ENCODE measurements at regions not wholly inside any gene's neighbourhood (a gene's known extent, or its start where the extent isn't known, plus 50 kb on each side); places are given as distances from the start of the nearest gene placed in this dataset.

GRCh38 chr6:21987501-21987957 lies 309.3 kb downstream of the PRL start:
- no peak overlapping the region for H3K27ac ChIP-seq (ENCODE audit: low read length)
- no peaks in the 10 kb centered on the region for H3K36me3 ChIP-seq (ENCODE audit: control insufficient read depth, insufficient read depth, low read length)
- no peaks in the 10 kb centered on the region for H3K4me1 ChIP-seq (ENCODE audit: control insufficient read depth, insufficient read depth, low read length)
- no peak overlapping the region for H3K4me3 ChIP-seq (ENCODE audit: low read length)
- WGBS (ENCODE audit: insufficient coverage, insufficient read length): no CpG with 5 or more reads among the region's 9 CpGs
- DNase-seq (ENCODE audit: low read depth, low spot score): no peak
- no peaks in the 10 kb centered on the region for H3K27me3 ChIP-seq (ENCODE audit: control insufficient read depth, insufficient read depth, low read length)
- H3K9me3 ChIP-seq (ENCODE audit: control insufficient read depth, insufficient read depth, low read length): no peaks in the 10 kb centered on the region

- Histone ChIP-seq H3K9me3 (ENCODE audit: control insufficient read depth, insufficient read depth, low read length) (no peaks in the 10 kb centered on the region), H3K27me3 (ENCODE audit: control insufficient read depth, insufficient read depth, low read length) (no peaks in the 10 kb centered on the region), H3K4me1 (ENCODE audit: control insufficient read depth, insufficient read depth, low read length) (no peaks in the 10 kb centered on the region), H3K4me3 (ENCODE audit: low read length) (no peak overlapping the region), H3K36me3 (ENCODE audit: control insufficient read depth, insufficient read depth, low read length) (no peaks in the 10 kb centered on the region), H3K27ac (ENCODE audit: low read length) (no peak overlapping the region)
- WGBS (ENCODE audit: insufficient coverage, insufficient read length): no CpG with 5 or more reads among the region's 1 CpG
- no peak for DNase-seq (ENCODE audit: low read depth, low spot score)
These were observed 306.3 kb downstream of the PRL start for GRCh38 chr6:21990577-21990976.

- H3K27ac ChIP-seq (ENCODE audit: low read length): no peak overlapping the region
- no CpG with 5 or more reads among the region's 6 CpGs for WGBS (ENCODE audit: insufficient coverage, insufficient read length)
These were observed 304.5 kb downstream of the PRL start for GRCh38 chr6:21992178-21992967.

GRCh38 chr6:21993841-21994240 lies 303.0 kb downstream of the PRL start:
- H3K9me3 ChIP-seq (ENCODE audit: control insufficient read depth, insufficient read depth, low read length): no peaks in the 10 kb centered on the region
- no peak overlapping the region for H3K4me3 ChIP-seq (ENCODE audit: low read length)
- no peaks in the 10 kb centered on the region for H3K36me3 ChIP-seq (ENCODE audit: control insufficient read depth, insufficient read depth, low read length)
- no peak overlapping the region for H3K27ac ChIP-seq (ENCODE audit: low read length)
- no peaks in the 10 kb centered on the region for H3K4me1 ChIP-seq (ENCODE audit: control insufficient read depth, insufficient read depth, low read length)
- H3K27me3 ChIP-seq (ENCODE audit: control insufficient read depth, insufficient read depth, low read length): no peaks in the 10 kb centered on the region
- no CpG with 5 or more reads among the region's 2 CpGs for WGBS (ENCODE audit: insufficient coverage, insufficient read length)
- no peak for DNase-seq (ENCODE audit: low read depth, low spot score)

More at GRCh38 chr6:21992178-21992967, 304.5 kb downstream of the PRL start:
- Histone ChIP-seq H3K4me1 (ENCODE audit: control insufficient read depth, insufficient read depth, low read length) (no peaks in the 10 kb centered on the region), H3K9me3 (ENCODE audit: control insufficient read depth, insufficient read depth, low read length) (no peaks in the 10 kb centered on the region), H3K27me3 (ENCODE audit: control insufficient read depth, insufficient read depth, low read length) (no peaks in the 10 kb centered on the region), H3K4me3 (ENCODE audit: low read length) (no peak overlapping the region), H3K36me3 (ENCODE audit: control insufficient read depth, insufficient read depth, low read length) (no peaks in the 10 kb centered on the region)
- no peak for DNase-seq (ENCODE audit: low read depth, low spot score)

- WGBS (ENCODE audit: insufficient coverage, insufficient read length): no CpG with 5 or more reads among the region's 1 CpG
- DNase-seq (ENCODE audit: low read depth, low spot score): no peak
- Histone ChIP-seq H3K9me3 (ENCODE audit: control insufficient read depth, insufficient read depth, low read length) (no peaks in the 10 kb centered on the region), H3K27ac (ENCODE audit: low read length) (no peak overlapping the region), H3K36me3 (ENCODE audit: control insufficient read depth, insufficient read depth, low read length) (peaks cover 2% of the 10 kb centered on the region; the same call in 1 of the 2 replicates), H3K27me3 (ENCODE audit: control insufficient read depth, insufficient read depth, low read length) (no peaks in the 10 kb centered on the region), H3K4me1 (ENCODE audit: control insufficient read depth, insufficient read depth, low read length) (no peaks in the 10 kb centered on the region), H3K4me3 (ENCODE audit: low read length) (no peak overlapping the region)
These were observed 302.0 kb downstream of the PRL start for GRCh38 chr6:21994821-21995220.

GRCh38 chr6:21995318-21995717 lies 301.5 kb downstream of the PRL start:
- no peak overlapping the region for H3K4me3 ChIP-seq (ENCODE audit: low read length)
- H3K27me3 ChIP-seq (ENCODE audit: control insufficient read depth, insufficient read depth, low read length): no peaks in the 10 kb centered on the region
- WGBS (ENCODE audit: insufficient coverage, insufficient read length): no CpG with 5 or more reads among the region's 2 CpGs
- no peaks in the 10 kb centered on the region for H3K9me3 ChIP-seq (ENCODE audit: control insufficient read depth, insufficient read depth, low read length)
- no peak for DNase-seq (ENCODE audit: low read depth, low spot score)
- no peaks in the 10 kb centered on the region for H3K4me1 ChIP-seq (ENCODE audit: control insufficient read depth, insufficient read depth, low read length)
- H3K36me3 ChIP-seq (ENCODE audit: control insufficient read depth, insufficient read depth, low read length): peaks cover 2% of the 10 kb centered on the region; the same call in 1 of the 2 replicates
- no peak overlapping the region for H3K27ac ChIP-seq (ENCODE audit: low read length)

- H3K36me3 ChIP-seq (ENCODE audit: control insufficient read depth, insufficient read depth, low read length): peaks cover 2% of the 10 kb centered on the region; the same call in 1 of the 2 replicates
- no peak for DNase-seq (ENCODE audit: low read depth, low spot score)
- H3K27me3 ChIP-seq (ENCODE audit: control insufficient read depth, insufficient read depth, low read length): no peaks in the 10 kb centered on the region
- H3K4me1 ChIP-seq (ENCODE audit: control insufficient read depth, insufficient read depth, low read length): no peaks in the 10 kb centered on the region
- no peak overlapping the region for H3K4me3 ChIP-seq (ENCODE audit: low read length)
- no peaks in the 10 kb centered on the region for H3K9me3 ChIP-seq (ENCODE audit: control insufficient read depth, insufficient read depth, low read length)
- H3K27ac ChIP-seq (ENCODE audit: low read length): no peak overlapping the region
- WGBS (ENCODE audit: insufficient coverage, insufficient read length): no CpG with 5 or more reads among the region's 5 CpGs
These were observed 300.3 kb downstream of the PRL start for GRCh38 chr6:21996425-21997118.

GRCh38 chr6:21997119-21998037 lies 299.5 kb downstream of the PRL start:
- no peak for DNase-seq (ENCODE audit: low read depth, low spot score)
- no peaks in the 10 kb centered on the region for H3K4me1 ChIP-seq (ENCODE audit: control insufficient read depth, insufficient read depth, low read length)

GRCh38 chr6:21998582-21998981 lies 298.3 kb downstream of the PRL start:
- Histone ChIP-seq H3K36me3 (ENCODE audit: control insufficient read depth, insufficient read depth, low read length) (peaks cover 2% of the 10 kb centered on the region; the same call in 1 of the 2 replicates), H3K27ac (ENCODE audit: low read length) (no peak overlapping the region), H3K9me3 (ENCODE audit: control insufficient read depth, insufficient read depth, low read length) (no peaks in the 10 kb centered on the region), H3K4me1 (ENCODE audit: control insufficient read depth, insufficient read depth, low read length) (no peaks in the 10 kb centered on the region), H3K27me3 (ENCODE audit: control insufficient read depth, insufficient read depth, low read length) (no peaks in the 10 kb centered on the region), H3K4me3 (ENCODE audit: low read length) (no peak overlapping the region)
- DNase-seq (ENCODE audit: low read depth, low spot score): no peak

More at GRCh38 chr6:21997119-21998037, 299.5 kb downstream of the PRL start:
- H3K36me3 ChIP-seq (ENCODE audit: control insufficient read depth, insufficient read depth, low read length): peaks cover 2% of the 10 kb centered on the region; the same call in 1 of the 2 replicates
- H3K27me3 ChIP-seq (ENCODE audit: control insufficient read depth, insufficient read depth, low read length): no peaks in the 10 kb centered on the region
- H3K27ac ChIP-seq (ENCODE audit: low read length): no peak overlapping the region
- no CpG with 5 or more reads among the region's 5 CpGs for WGBS (ENCODE audit: insufficient coverage, insufficient read length)
- H3K9me3 ChIP-seq (ENCODE audit: control insufficient read depth, insufficient read depth, low read length): no peaks in the 10 kb centered on the region
- no peak overlapping the region for H3K4me3 ChIP-seq (ENCODE audit: low read length)

GRCh38 chr6:21999012-21999528 lies 297.8 kb downstream of the PRL start:
- no peaks in the 10 kb centered on the region for H3K9me3 ChIP-seq (ENCODE audit: control insufficient read depth, insufficient read depth, low read length)
- H3K27me3 ChIP-seq (ENCODE audit: control insufficient read depth, insufficient read depth, low read length): no peaks in the 10 kb centered on the region
- DNase-seq (ENCODE audit: low read depth, low spot score): no peak
- no CpG with 5 or more reads among the region's 6 CpGs for WGBS (ENCODE audit: insufficient coverage, insufficient read length)
- H3K27ac ChIP-seq (ENCODE audit: low read length): no peak overlapping the region
- no peak overlapping the region for H3K4me3 ChIP-seq (ENCODE audit: low read length)
- H3K36me3 ChIP-seq (ENCODE audit: control insufficient read depth, insufficient read depth, low read length): peaks cover 2% of the 10 kb centered on the region; the same call in 1 of the 2 replicates
- no peaks in the 10 kb centered on the region for H3K4me1 ChIP-seq (ENCODE audit: control insufficient read depth, insufficient read depth, low read length)
